ENCODE measurements at regions not wholly inside any gene's neighbourhood (a gene's known extent, or its start where the extent isn't known, plus 50 kb on each side); places are given as distances from the start of the nearest gene placed in this dataset.

DNA sequence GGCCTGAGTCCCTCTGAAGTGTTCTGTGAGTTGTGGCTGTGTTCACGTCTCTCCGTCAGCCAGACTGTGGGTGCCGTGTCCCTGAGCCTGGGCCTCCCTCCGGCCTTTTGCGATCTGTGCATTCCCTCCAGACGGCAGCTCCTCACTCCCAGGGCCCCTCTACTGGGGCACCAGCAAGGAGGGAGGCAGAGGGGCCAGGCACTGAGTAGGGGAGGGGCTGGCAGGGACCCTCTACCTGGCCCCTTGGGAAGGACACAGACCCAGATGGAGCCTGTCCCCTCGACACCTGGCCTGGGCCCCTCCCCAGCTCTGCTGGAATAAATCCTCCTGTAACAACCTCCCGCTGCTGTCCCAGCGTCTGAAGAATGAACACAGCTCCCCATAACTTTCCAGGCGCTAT lies 110.0 kb upstream of the NKX1-1 start:
- POLR2A ChIA-PET = no interaction called here
- no peak for DNase-seq (ENCODE audit: low read depth, low spot score)
- TF ChIP-seq CTCF (IDR thresholded peaks at IDR 0.05; ENCODE audit: low read depth, low read length) = no peak
- H3K4me3 ChIP-seq (ENCODE audit: low read depth, low read length) = no peak overlapping the region
- peaks cover 50% of the 10 kb centered on the region for H3K27me3 ChIP-seq (ENCODE audit: control insufficient read depth, insufficient read depth, low read length)
- CTCF ChIA-PET = interaction anchor here (0.6 kb wide), 1 partner anchor 117 kb away, joined by 9 read pairs; no protein-coding TSS in a partner anchor
- H3K27ac ChIP-seq (ENCODE audit: low read depth, low read length) = no peak overlapping the region
- peaks cover 5% of the 10 kb centered on the region; the same call in 1 of the 2 replicates for H3K9me3 ChIP-seq (ENCODE audit: control insufficient read depth, insufficient read depth, low read length)

DNA sequence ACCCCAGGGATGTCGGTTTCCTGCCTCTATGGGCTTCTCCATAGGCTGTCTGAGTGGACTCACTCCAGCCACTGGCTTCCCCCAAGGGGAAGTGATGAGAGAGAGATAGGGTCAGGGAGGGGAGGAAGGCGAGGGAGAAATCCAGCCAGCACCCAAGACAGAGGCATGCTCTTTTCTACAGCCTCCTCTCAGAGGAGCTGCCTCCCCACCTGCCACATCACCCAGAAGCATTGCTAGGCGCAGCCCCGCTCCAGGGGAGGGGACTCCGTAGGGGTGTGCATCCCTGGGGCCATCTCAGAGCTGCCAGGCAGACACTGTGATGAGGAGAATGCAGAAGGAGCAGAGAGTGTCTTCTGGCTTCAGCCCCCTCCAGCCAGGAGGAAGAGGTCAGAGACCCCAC lies 109.5 kb upstream of the NKX1-1 start:
- POLR2A ChIA-PET = no interaction called here
- peaks cover 50% of the 10 kb centered on the region for H3K27me3 ChIP-seq (ENCODE audit: control insufficient read depth, insufficient read depth, low read length)
- no peak for DNase-seq (ENCODE audit: low read depth, low spot score)

GRCh38 chr4:1515156-1515555 lies 108.9 kb upstream of the NKX1-1 start:
- ChIA-PET POLR2A (no interaction called here), CTCF (no interaction called here)
- H3K27ac ChIP-seq (ENCODE audit: low read depth, low read length) = no peak overlapping the region
- peaks cover 48% of the 10 kb centered on the region for H3K27me3 ChIP-seq (ENCODE audit: control insufficient read depth, insufficient read depth, low read length)
- peaks cover 7% of the 10 kb centered on the region; the same call in 1 of the 2 replicates for H3K9me3 ChIP-seq (ENCODE audit: control insufficient read depth, insufficient read depth, low read length)
- TF ChIP-seq CTCF (IDR thresholded peaks at IDR 0.05; ENCODE audit: low read depth, low read length) = no peak
- no peak overlapping the region for H3K4me3 ChIP-seq (ENCODE audit: low read depth, low read length)
- DNase-seq (ENCODE audit: low read depth, low spot score) = no peak

More for the DNA sequence above, 109.5 kb upstream of the NKX1-1 start:
- H3K9me3 ChIP-seq (ENCODE audit: control insufficient read depth, insufficient read depth, low read length) = peaks cover 7% of the 10 kb centered on the region; the same call in 1 of the 2 replicates
- H3K4me3 ChIP-seq (ENCODE audit: low read depth, low read length) = no peak overlapping the region
- H3K27ac ChIP-seq (ENCODE audit: low read depth, low read length) = no peak overlapping the region
- CTCF ChIA-PET = interaction anchor here (0.6 kb wide), 1 partner anchor 117 kb away, joined by 9 read pairs; no protein-coding TSS in a partner anchor
- no peak for TF ChIP-seq CTCF (IDR thresholded peaks at IDR 0.05; ENCODE audit: low read depth, low read length)

DNA sequence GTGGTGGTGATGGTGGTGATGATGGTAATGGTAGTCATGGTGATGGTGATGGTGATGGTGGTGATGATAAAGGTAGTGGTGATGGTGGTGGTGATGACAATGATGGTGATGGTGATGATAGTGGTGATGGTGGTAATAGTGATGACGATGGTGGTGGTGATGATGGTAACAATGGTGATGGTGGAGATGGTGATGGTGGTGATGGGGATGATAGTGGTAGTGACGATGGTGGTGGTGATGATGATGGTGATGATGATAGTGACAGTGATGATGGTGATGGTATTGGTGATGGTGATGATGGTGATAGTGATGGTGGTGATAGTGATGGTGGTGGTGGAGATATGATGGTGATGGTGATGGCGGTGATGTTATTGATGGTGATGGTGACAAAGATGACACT lies 108.4 kb upstream of the NKX1-1 start:
- H3K4me3 ChIP-seq (ENCODE audit: low read depth, low read length) = no peak overlapping the region
- TF ChIP-seq CTCF (IDR thresholded peaks at IDR 0.05; ENCODE audit: low read depth, low read length) = no peak
- ChIA-PET POLR2A (no interaction called here), CTCF (no interaction called here)
- H3K27me3 ChIP-seq (ENCODE audit: control insufficient read depth, insufficient read depth, low read length) = peaks cover 49% of the 10 kb centered on the region
- no peak overlapping the region for H3K27ac ChIP-seq (ENCODE audit: low read depth, low read length)
- no peak for DNase-seq (ENCODE audit: low read depth, low spot score)
- peaks cover 7% of the 10 kb centered on the region; the same call in 1 of the 2 replicates for H3K9me3 ChIP-seq (ENCODE audit: control insufficient read depth, insufficient read depth, low read length)

DNA sequence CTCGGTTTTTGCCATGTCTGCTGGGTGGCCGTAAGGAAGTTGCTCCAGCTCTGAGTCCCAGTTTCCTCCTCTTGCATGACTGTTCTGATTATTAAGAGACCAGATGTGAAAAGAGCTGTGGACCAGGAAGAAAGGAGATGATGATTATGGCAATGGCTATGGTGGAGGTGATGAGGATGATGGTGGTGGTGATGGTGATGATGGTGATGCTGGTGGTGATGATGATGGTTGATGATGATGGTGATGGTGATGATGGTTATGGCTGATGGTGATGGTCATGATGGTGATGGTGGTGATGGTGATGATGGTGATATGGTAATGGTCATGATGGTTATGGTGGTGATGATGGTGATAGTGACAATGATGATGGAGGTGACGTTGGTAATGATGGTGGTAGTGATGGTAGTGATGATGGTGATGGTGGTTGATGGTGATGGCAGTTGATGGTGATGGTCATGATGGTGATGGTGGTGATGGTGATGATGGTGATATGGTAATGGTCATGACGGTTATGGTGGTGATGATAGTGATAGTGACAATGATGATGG lies 107.8 kb upstream of the NKX1-1 start:
- Histone ChIP-seq H3K27me3 (ENCODE audit: control insufficient read depth, insufficient read depth, low read length) (peaks cover 50% of the 10 kb centered on the region), H3K27ac (ENCODE audit: low read depth, low read length) (no peak overlapping the region), H3K9me3 (ENCODE audit: control insufficient read depth, insufficient read depth, low read length) (peaks cover 7% of the 10 kb centered on the region; the same call in 1 of the 2 replicates), H3K4me3 (ENCODE audit: low read depth, low read length) (no peak overlapping the region)
- TF ChIP-seq CTCF (IDR thresholded peaks at IDR 0.05; ENCODE audit: low read depth, low read length) = no peak
- ChIA-PET CTCF (interaction anchor here (0.9 kb wide), 1 partner anchor 48 kb away, joined by 3 read pairs; no protein-coding TSS in a partner anchor), POLR2A (no interaction called here)
- DNase-seq (ENCODE audit: low read depth, low spot score) = no peak

Measured in AG04450 (cell line).